Activated T-cell treated with anti-CD3 and anti-CD28 coated beads for 4 hours (primary cell): ENCODE measurements at regions not wholly inside any gene's neighbourhood (a gene's known extent, or its start where the extent isn't known, plus 50 kb on each side); places are given as distances from the start of the nearest gene placed in this dataset.
"Not testable (repeated sequence)": the region's sequence is repeated elsewhere in the genome, so short reads cannot be mapped to it uniquely, and the experiment has no call there.

Experiments
- DNase-seq: peaks from one replicate; pipeline ENCODE4 v3.0.0-alpha.2; 2020

DNA sequence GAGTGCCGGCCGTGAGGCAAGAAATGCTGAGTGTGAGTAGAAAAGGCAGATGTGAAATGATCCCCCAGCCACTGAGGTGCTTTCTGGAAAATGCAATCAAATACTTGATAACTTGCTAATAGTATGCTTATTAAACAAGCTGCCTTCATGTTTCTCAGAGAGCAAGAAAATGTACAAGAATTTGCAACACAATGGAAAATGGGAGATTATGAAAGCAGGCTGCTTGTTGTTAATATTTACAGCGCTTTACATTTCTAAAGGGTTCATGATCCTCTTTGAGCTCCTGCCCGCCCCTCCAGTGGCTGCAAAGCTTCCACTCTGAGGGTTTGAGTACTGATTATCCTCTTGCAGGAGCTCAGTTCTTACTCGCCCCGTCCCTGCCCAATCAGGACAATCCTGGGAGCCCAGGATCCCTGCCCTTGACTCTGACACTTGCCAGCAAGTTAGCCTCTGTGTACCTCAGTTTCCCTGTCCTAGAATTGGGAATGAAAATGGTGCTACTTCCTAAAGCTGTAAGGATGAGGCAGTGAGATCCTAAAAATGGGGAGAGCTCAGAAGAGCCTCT is 645.1 kb downstream of the TBC1D22A start:
- no peak for DNase-seq

DNA sequence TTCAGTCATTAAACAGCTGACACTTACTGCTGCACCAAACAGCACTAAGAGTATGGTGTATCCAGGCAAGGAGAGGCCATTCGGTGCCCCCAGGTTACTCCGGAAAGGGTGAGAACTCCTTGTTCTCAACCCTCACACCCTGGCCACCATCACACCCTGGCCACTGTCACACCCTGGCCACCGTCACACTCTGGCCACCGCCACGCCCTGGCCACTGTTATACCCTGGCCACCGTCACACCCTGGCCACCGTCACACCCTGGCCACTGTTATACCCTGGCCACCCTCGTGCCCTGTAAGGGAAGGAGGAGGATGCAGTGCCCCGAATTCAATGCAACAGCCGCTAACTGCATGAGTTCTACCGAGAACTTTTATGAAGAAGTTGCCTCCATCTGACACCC is 644.4 kb downstream of the TBC1D22A start:
- DNase-seq: no peak

DNA sequence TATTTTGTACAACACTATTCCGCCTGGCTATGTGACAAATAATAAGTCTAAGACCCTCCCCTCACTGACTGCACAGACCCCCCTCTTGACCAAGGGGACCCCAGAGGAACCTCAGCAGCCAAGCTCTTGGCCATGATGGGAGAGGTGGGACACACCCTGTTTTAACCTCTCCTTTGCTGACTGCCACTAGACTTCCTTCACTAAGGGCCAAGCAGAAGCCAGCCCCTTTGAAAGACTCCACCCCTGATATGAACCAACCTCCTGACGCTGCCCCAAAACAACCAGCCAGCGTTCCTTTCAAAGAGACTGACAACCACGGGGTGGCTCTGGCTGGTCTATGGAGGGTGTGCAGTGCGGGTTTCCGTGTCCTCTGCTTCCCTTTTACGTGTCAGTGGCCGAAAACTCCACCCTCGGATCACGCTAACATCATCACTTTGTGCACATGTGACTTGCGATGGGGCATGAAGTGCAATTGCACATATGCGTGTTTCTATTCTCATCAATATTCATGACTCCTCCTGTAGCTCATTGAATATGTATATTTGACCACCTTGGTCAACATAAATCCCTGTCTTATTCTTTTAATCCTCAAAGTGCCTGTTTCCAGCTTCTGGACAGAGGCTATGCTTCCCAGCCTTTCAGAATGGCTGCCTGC is 643.9 kb downstream of the TBC1D22A start:
- DNase-seq: no peak

DNA sequence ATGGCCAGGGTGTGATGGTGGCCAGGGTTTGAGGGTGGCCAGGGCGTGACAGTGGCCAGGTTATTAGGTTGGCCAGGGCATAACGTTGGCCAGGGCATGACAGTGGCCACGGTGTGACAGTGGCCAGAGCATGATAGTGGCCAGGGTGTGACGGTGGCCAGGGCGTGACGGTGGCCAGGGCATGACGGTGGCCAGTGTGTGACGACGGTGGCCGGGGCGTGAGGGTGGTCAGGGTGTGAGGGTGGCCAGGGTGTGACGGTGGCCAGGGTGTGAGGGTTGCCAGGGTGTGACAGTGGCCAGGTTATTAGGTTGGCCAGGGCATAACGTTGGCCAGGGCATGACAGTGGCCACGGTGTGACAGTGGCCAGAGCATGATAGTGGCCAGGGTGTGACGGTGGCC is 642.8 kb downstream of the TBC1D22A start:
- not testable (repeated sequence) for DNase-seq

DNA sequence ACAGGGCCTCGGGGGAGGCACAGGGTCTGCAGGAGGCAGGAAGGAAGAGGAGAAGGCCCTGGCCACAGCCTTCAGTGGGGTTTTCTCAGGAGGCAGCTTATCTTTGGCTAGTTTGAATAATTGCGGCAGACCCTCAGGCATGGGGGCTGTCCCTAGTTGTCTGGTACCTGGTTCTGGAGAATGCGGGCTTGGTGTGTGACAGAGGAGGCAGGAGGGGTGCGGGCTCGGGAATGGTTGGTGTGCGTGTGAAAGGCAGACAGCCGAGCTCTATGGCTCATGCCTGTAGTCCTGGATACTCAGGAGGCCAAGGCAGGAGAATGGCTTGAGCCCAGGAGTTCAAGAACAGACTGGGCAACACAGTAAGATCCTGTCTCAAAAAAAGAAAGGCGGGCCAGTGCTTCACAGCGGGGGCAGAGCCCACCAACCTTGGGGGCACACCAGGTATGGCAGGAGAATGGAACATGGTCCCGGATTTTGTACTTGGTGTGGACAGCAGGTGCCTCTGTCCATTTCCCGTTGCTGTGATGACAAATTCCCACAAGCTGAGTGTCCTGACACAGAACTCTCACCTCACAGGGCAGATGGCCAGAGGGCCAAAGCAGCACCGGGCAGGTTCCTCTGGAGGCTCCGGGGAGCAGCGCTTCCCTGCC is 640.6 kb downstream of the TBC1D22A start:
- no peak for DNase-seq

DNA sequence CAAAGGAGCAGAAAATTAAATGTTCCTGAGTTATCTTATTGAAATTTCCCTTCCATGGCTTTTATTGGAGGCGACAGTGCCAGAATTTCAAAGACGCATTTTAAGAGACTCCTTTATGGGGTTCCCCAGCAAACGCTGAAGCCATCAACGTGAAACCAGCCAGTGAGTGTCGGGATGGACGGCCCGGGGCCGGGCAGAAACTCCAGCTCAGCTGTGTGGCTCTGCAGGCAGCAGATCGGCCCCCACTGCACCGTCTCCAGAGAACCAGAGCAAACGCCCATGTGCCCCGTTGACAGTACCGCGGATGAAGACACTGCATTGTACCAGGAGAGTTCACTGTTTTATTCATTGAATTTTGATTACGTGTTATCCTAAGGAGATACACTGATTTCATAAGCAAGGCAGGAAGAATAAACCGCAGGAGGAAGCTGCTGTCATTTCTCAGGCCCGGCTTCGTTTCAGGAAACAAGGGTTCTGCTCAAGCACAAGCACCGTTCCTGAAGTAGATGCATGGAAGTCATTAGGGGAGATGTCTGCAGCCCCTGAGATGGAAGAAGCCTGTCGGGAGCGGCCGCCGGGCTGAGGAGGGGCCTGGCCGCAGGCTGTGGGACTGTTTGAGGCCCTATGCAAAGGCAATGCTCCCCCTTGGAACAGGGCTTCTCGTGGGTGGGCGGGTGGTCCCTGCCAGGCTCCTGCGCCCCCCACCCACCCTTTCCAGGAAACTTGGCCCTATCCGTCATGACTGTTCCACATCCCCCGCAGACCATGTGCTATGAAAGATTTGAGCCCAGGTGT is 639.7 kb downstream of the TBC1D22A start:
- DNase-seq: no peak

DNA sequence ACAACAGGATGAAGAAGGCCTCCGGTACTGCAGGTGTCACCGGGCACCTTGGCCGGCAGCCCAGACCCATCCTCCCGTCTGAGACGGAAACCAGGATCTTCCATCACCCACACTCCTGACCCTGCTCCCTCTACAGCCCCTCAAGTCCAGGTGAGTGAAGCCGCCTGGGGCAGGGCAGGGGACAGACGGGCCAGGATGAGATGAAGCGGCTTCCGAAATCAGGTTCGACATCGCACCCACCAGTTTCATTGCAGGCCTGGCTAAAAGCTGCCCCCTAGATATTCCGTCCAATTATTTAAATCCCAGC is 639.1 kb downstream of the TBC1D22A start:
- no peak for DNase-seq

DNA sequence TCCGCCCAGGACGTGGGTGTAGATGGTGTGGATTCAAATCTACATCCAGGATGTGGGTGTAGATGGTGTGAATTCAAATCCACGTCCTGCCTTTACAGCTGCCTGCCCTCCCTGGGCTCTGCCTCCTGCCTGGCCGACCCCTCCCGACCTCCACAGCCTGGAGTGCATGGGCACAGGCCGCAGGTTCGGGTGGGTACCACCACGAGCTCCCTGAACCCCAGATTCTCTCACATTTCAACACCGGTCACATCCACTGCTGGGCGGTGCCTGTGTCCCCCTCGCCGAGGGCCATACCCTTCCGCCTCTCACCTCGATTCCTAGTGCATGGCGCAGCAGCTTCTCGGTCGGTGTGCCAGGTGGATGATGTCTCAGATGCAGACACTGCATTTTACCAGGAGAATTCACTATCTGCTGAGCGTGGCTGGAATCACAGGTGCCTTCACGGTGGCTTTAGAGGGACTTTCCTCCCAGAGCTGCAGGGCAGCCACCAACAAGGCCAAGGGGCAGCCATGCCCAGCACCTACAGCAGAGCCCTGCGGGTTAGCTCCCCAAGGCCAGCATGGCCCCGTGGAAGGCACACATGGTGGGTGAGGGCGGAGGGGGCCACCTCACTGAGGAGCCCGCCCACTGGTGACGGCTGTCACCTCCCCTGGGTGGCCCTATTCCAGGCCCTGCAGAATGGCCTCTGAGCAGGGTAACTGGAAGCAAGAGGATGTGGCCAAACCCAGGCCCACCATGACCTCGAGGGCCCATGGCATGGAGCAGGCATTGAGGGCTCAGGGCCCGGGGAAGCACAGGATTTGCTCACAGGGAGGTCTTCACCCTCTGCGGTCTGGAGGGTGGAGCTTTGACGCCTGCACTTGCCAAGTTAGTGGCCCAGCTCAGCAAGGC is 638.5 kb downstream of the TBC1D22A start:
- DNase-seq: no peak

DNA sequence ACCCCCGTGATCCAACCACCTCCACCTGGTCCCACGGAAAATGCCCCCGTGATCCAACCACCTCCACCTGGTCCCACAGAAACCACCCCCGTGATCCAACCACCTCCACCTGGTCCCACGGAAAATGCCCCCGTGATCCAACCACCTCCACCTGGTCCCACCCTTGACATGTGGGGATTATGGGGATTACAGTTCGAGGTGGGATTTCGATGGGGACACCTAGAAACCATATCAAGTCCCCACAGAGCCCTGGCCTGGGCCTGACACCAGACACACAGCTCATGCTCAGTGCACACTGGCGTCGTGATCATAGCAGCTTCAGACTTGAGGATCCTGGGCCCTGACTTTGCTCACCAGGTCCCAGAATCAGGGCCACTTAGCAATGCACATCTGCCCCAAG is 637.7 kb downstream of the TBC1D22A start:
- DNase-seq: not testable (repeated sequence)

DNA sequence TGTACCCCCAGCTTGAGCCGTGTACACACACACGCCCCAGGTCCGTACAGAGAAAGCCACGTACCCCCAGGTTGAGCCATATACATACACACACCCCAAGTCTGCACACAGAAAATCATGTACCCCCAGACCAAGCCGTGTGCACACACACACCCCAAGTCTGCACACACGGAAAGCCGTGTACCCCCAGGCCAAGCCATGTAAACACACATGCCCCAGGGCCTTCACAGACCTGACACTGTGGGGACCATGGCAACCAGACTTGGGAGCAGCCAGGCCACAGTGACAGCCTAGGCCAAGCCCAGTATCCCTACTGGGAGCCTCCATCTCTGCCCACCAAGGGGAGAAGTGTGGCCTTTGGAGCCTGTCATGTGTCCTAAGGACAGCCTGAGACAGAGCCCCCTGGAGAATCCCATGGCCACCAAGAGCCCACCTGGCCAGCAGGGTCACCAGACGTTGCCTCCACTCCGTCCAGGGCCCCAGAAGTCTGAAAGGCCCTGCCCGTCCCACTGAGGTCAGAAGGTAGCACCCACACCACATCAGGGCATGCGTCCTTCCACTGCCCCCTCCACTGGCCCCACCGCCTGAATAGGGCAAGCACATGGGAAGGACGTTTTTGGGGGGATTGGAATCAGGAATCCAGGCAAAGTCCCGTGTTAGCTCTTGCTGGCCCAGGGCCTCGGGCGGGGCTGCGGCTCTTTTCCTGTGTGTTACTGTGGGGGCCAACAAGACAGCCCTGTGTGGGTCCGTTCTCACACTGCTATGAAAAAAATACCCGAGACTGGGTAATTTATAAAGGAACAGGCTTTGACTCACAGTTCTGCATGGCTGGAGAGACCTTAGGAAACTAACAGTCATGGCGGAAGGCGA is 636.7 kb downstream of the TBC1D22A start:
- no peak for DNase-seq

DNA sequence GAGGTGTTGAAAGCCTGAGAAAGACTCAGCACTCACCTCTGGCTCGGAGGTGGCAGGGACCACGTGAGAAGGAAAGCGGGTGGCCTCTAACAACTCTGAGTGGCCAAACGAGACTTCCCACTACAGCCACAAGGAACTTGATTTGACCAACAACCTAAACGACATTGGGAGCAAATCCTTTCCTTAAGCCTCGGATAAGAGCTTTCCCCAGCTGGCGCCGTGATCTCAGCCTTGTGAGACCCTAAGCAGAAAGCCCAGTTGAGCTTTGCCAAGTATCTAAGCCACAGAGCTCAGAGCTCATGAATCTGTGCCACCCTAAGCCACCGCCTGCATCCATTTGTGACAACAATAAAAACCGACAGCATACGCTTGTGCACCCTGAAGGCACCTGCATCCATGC is 636.0 kb downstream of the TBC1D22A start:
- no peak for DNase-seq

DNA sequence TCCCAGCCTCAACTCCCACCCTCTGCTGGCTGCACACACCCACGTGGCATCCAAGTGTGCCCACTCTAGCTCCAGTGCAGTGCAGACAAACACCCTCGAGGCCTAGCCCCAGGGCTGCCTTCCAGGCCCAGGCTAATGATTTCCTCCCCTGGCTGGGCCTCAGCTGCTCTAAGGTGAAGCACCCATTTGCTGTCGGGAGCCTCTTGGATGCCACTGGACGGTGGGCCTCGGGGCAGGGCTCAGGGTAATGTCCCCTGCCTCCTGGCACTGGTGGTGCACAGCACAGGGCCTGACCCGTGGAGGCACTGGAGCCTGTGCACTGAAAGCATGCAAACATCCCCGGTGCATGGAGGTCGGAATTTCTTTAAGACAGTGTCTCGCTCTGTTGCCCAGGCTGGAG is 635.2 kb downstream of the TBC1D22A start:
- no peak for DNase-seq

DNA sequence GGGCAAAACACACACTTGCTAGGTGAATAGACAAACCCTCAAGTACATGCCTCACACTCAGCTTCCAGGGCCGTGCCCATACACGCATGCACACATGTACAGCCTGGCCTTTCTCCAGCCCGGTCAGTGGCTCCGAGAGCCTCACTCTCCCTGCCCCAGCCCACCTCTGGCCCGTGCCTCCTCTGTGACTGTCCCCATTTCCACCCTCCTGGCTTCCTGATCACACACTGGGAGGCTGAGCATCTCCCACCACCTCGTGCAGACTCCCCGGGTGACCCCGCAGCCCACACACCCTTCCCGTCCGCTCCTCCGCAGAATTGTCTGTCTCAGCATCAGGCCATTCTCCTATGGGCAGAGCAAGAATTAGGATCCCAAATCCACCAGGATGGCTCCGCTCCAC is 634.1 kb downstream of the TBC1D22A start:
- no peak for DNase-seq

DNA sequence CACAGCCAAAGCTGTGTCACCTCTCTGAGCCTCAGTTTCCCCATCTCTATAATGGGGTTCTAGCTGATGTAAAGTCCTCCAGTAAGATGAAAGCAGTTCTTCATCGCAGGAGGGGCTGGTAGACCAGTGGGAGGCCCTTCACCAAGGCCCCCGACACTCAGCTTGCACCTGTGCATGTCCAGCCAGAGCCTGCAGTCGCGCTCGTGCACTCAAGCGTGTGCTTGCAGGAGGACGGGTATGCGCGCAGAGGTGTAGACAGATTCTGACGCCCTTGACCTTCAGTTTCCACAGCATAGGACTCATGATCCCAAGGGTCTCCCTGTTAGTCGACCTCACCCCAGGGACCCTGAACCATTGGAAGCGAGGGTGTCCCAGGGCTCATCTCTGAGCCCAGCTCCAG is 633.7 kb downstream of the TBC1D22A start:
- no peak for DNase-seq

DNA sequence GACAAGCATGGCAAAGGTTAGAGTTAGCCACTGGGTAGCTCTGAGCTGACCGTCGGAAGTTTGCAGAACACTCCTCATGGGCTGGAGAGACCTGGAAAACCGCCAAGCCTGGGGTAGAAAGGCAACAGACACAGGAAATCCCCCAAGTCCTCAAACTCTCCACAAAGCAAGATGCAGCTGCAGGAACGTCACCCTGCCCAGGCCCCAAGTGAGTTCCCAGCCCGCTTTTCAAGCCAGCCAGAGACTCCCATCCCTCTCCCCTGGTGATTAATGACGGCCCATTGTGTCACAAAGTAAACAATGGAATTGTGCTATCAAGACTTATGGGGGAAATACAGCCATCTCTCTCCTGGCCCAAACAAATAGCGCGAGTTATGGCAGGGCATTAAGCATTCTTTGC is 633.0 kb downstream of the TBC1D22A start:
- no peak for DNase-seq

DNA sequence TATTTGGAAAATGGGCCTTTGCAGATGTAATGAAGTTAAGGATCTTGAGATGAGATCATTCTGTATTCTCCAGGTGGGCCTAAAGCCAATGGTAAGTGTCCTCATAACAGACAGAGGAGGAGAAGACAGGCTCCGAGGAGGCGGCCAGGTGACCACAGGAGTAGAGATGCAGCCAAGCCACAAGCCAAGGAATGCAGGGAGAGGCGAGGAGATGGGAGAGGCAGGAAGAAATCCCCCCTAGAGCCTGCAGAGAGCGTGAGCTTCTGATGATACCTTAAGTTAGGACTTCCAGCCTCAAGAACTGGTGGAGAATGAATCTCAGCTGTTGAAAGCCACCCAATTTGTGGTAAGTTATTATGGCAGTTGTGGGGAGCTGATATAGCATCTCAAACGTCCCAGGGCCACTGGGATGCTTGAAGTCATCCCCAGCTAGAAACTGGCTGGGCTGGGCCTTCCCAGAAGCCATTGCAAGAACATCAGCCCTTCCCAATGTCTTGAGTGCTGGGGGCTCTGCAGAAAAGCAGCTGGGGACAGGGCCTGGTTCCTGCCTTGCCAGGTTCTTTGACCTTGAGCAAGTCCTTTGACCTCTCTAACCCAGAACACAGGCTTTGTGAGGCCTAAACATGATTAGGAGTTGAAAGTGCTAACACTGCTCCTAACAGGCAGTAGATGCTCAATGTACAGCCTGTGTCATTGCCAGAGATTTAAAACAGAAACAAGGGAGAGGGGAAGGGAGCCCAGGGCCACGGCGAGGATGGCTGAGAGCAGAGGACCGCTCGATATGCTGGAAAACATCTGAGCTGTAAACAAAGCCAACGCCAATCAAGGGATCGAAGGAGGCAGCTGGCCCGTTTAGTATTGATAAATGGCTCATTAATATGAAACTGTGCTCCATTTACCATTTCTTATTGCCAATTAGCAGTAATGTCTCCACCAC is 632.3 kb downstream of the TBC1D22A start:
- DNase-seq: no peak

DNA sequence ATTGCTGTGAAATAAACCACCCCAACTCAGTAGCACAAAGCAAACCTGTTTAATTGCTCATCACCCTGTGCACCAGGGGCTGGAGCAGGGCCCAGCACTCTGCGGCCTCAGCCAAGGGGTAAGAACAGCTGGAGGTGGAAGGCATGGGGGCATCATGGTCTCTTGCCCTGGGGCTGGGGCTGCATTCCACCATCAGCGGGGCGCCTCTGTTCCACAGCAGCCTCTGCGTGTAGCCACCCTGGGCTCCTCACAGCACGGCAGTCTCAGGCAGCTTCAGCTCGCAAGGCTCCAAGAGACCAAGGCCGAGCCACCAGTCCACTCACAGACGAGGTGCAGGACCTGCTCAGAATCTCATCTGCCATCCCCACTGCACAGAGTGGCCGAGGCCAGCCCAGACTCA is 630.7 kb downstream of the TBC1D22A start:
- DNase-seq: no peak

DNA sequence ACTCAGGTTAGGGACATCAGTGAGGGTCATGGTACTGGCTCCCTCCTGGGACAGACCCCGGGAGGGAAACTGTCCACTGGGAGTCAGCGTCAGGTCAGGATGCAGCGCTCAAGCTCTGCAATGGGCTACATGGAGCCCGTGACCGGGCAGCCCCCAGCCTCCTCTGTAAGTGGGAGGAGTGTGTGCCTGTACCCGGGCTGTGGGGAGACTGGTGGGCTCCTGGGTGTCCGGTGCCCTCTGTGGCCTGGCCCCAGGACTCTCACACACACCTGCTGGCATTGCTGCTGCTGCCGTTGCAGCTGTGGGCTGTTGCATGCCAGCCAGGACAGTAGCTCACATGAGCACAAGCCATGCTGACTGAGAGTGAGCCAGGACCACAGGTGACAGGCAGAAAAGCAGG is 630.3 kb downstream of the TBC1D22A start:
- DNase-seq: no peak

DNA sequence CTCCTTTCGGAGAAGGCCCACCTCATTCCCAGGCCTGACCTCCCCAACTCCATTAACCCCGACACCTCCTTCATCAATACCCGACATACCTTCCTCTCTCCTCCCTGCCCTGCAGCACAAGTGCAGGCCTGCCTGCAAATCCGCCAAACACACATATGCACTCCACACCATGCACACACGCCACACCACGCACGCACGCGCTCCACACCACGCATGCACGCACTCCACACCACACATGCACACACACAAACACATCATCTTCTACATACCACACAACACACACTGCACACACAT is 629.6 kb downstream of the TBC1D22A start:
- DNase-seq: no peak

DNA sequence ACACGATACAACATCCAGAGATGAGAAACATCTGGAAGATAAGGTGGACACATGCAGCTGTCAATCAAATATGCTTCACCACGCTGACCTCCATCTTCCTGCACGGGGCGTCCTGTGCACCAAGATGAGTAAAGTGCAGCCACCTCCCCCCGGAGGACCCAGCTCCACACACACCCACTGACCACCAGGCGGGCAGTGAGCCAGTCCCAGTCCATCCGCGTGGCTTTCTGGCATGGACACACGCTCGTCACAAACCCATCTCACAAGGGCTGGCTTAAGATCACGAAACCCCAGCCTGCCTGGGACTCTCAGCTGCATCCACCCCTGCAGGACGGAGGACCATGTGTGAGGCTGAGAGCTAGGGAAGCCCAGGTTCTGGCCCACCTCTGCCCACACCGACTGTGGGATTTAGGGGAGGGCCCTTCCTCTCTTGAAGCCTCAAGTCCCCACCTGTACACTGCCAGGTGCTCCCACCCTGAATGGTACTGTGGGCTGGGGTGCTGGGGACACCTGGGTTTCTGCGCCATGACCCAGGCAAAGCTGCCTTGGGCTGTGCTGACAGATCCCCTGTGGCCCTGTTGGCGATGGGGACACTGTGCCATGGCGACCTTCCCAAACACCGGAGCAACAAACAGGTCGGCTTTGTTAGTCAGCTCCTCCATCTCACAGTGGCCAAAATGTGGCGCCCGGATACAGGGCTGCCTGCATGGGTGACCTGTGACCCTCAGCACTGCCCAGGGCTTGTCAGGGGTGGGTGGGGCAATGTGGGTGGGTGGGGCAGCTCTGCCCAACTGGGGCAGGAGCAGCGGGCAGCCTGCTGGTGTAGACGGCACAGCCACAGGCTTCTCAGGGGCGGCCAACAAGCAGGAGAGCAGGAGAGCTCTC is 629.0 kb downstream of the TBC1D22A start:
- DNase-seq: no peak
